ENCODE measurements at regions not wholly inside any gene's neighbourhood (a gene's known extent, or its start where the extent isn't known, plus 50 kb on each side); places are given as distances from the start of the nearest gene placed in this dataset.
"Not testable (repeated sequence)": the region's sequence is repeated elsewhere in the genome, so short reads cannot be mapped to it uniquely, and the experiment has no call there.

DNA sequence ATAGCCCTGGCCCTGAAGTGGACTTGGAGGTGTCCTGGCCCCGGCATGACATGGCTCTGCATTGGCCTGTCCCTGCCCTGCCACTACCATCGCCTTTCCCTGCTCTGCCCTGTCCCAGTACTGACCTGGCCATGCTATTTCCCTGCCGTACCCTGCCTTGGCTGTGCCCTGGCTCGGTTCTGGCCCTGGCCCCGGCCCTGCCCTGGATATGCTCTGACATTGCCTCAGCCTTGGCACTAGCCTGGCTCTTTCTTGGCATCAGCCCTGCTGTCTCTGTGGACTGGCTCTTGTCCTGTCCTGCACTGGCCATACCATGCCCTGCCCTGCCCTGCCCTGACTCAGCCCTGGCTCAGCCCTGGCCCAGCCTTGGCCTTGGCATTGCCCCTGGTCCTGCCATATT lies 252.2 kb downstream of the TP53TG3F start:
- TF ChIP-seq POLR2A (IDR thresholded peaks at IDR 0.05): not testable (repeated sequence)
- TF ChIP-seq, protein P1, sequence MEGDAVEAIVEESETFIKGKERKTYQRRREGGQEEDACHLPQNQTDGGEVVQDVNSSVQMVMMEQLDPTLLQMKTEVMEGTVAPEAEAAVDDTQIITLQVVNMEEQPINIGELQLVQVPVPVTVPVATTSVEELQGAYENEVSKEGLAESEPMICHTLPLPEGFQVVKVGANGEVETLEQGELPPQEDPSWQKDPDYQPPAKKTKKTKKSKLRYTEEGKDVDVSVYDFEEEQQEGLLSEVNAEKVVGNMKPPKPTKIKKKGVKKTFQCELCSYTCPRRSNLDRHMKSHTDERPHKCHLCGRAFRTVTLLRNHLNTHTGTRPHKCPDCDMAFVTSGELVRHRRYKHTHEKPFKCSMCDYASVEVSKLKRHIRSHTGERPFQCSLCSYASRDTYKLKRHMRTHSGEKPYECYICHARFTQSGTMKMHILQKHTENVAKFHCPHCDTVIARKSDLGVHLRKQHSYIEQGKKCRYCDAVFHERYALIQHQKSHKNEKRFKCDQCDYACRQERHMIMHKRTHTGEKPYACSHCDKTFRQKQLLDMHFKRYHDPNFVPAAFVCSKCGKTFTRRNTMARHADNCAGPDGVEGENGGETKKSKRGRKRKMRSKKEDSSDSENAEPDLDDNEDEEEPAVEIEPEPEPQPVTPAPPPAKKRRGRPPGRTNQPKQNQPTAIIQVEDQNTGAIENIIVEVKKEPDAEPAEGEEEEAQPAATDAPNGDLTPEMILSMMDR (IDR thresholded peaks at IDR 0.05): not testable (repeated sequence)

All from body of pancreas (tissue), 4 donors.